Uterus (tissue), 2 donors: ENCODE measurements at regions not wholly inside any gene's neighbourhood (a gene's known extent, or its start where the extent isn't known, plus 50 kb on each side); places are given as distances from the start of the nearest gene placed in this dataset.

Experiments used
- CTCF ChIP-seq, 4 experiments: fragments of 200-600 bp in 2 of 4; fragments of 450-650 bp in 2 of 4; sonication (generic) in 2 of 4; IDR thresholded peaks; one replicate each; pipeline ENCODE4 v1.5.1; 2016 to 2019; ENCODE audit warnings: antibody characterized with exemption in 4 of 4, mild to moderate bottlenecking in 2 of 4, moderate library complexity in 1 of 4
- POLR2A ChIP-seq, 2 donors: fragments of 450-650 bp; IDR thresholded peaks; one replicate each; pipeline ENCODE4 v1.6.1; 2016; ENCODE audit warnings: antibody characterized with exemption in 2 of 2, mild to moderate bottlenecking in 1 of 2, moderate library complexity in 1 of 2

- TF ChIP-seq CTCF (IDR thresholded peaks at IDR 0.05) (no peak), POLR2A (IDR thresholded peaks at IDR 0.05) (no peak)
Measured at GRCh38 chr4:35942092-35942491, 302.2 kb downstream of the ARAP2 start.
